ENCODE measurements at regions not wholly inside any gene's neighbourhood (a gene's known extent, or its start where the extent isn't known, plus 50 kb on each side); places are given as distances from the start of the nearest gene placed in this dataset.

DNA sequence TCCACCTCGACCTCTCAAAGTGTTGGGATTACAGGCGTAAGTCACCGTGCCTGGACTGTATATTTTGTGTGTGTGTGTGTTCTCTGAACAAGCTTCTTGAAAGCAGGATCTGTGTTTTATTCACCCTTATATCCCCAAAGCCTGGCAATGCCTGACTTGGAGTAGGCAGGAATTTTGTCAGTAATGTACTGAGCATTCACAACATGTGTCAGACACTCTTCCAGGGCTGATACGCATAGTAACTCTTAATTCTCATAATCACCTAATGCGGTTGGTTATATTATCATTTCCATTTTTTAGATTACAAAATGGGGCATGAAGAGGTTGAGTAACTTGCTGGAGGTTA lies 50.4 kb upstream of the PLEKHG3 start:
- Histone ChIP-seq H4K5ac (ENCODE audit: insufficient read length, low read depth, low read length) (no peak overlapping the region), H4K91ac (ENCODE audit: insufficient read length, low read depth, low read length) (no peak overlapping the region), H3K14ac (ENCODE audit: insufficient read depth, low read length) (no peak overlapping the region), H3K9ac (ENCODE audit: extremely low read depth, insufficient read length, low read length) (no peak overlapping the region), H3K4me2 (ENCODE audit: insufficient read depth, insufficient read length, low read length) (no peak overlapping the region), H2AFZ (ENCODE audit: low read length) (no peak overlapping the region), H3K27me3 (ENCODE audit: insufficient read depth, low read length) (no peaks in the 10 kb centered on the region), H3T11ph (ENCODE audit: low read length) (no peak overlapping the region), H3K27ac (ENCODE audit: insufficient read length, low read depth, low read length) (no peak overlapping the region), H2BK5ac (ENCODE audit: insufficient read length, low read length) (no peak overlapping the region), H3K18ac (ENCODE audit: insufficient read length, low read depth, low read length) (no peak overlapping the region), H3K79me2 (ENCODE audit: insufficient read depth, low read length) (no peaks in the 10 kb centered on the region), H3K4ac (ENCODE audit: low read depth, low read length) (no peak overlapping the region), H2BK15ac (ENCODE audit: low read depth, low read length) (no peak overlapping the region), H2BK12ac (ENCODE audit: insufficient read length, low read depth, low read length) (no peak overlapping the region), H3K4me1 (ENCODE audit: insufficient read depth, low read length) (no peaks in the 10 kb centered on the region; the same call in 1 of the 2 replicates), H2AK5ac (ENCODE audit: insufficient read length, low read length) (no peak overlapping the region), H3K9me3 (ENCODE audit: control insufficient read depth, low read depth, low read length) (no peaks in the 10 kb centered on the region), H2BK120ac (ENCODE audit: low read depth, low read length, poor library complexity, severe bottlenecking) (no peak overlapping the region), H4K20me1 (ENCODE audit: control insufficient read depth, insufficient read depth, insufficient read length) (no peaks in the 10 kb centered on the region), H3K23me2 (ENCODE audit: insufficient read length, low read depth, low read length, poor library complexity, severe bottlenecking) (no peaks in the 10 kb centered on the region), H3K23ac (ENCODE audit: insufficient read length, low read depth, low read length) (no peak overlapping the region), H3K56ac (ENCODE audit: insufficient read length, low read depth, low read length) (no peak overlapping the region), H4K8ac (replicated peaks; ENCODE audit: insufficient read length, low read depth, low read length) (no peak overlapping the region), H2BK20ac (ENCODE audit: low read depth, low read length, poor library complexity, severe bottlenecking) (no peak overlapping the region), H3K79me1 (ENCODE audit: insufficient read depth, low read depth, low read length, poor library complexity, severe bottlenecking) (no peaks in the 10 kb centered on the region)
- Mint-ChIP-seq H3K27me3 (ENCODE audit: low read depth) (no peaks in the 10 kb centered on the region; the same call in none of the 2 replicates), H3K4me1 (peaks cover 10 to 12% of the 10 kb centered on the region in 2 experiments), H3K9me3 (peaks cover 3% of the 10 kb centered on the region in 2 experiments; a peak in 2 of 5 replicates), H3K27ac (no peak overlapping the region), H3K36me3 (ENCODE audit: insufficient read depth in 1 of 3, low read depth in 3 of 3) (peaks cover 0 to 7% (median 0%) of the 10 kb centered on the region in 3 experiments; a peak in 2 of 7 replicates), H3K4me3 (no peak overlapping the region)
- WGBS (ENCODE audit: extremely low coverage, insufficient read length, low lambda C conversion rate) = no CpG with 5 or more reads among the region's 5 CpGs
- TF ChIP-seq, protein P1, sequence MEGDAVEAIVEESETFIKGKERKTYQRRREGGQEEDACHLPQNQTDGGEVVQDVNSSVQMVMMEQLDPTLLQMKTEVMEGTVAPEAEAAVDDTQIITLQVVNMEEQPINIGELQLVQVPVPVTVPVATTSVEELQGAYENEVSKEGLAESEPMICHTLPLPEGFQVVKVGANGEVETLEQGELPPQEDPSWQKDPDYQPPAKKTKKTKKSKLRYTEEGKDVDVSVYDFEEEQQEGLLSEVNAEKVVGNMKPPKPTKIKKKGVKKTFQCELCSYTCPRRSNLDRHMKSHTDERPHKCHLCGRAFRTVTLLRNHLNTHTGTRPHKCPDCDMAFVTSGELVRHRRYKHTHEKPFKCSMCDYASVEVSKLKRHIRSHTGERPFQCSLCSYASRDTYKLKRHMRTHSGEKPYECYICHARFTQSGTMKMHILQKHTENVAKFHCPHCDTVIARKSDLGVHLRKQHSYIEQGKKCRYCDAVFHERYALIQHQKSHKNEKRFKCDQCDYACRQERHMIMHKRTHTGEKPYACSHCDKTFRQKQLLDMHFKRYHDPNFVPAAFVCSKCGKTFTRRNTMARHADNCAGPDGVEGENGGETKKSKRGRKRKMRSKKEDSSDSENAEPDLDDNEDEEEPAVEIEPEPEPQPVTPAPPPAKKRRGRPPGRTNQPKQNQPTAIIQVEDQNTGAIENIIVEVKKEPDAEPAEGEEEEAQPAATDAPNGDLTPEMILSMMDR (conservative IDR thresholded peaks at IDR 0.05) = no peak
- DNase-seq = no peak
